Activated naive CD8-positive, alpha-beta T cell treated with anti-CD3 and anti-CD28 coated beads, Interleukin-2, amount 10 ng/mL, durations not matched to agents 7 days and 5 days (primary cell): ENCODE measurements at regions not wholly inside any gene's neighbourhood (a gene's known extent, or its start where the extent isn't known, plus 50 kb on each side); places are given as distances from the start of the nearest gene placed in this dataset.
"Not testable (repeated sequence)": the region's sequence is repeated elsewhere in the genome, so short reads cannot be mapped to it uniquely, and the experiment has no call there.

Source experiments
- ATAC-seq: fragments of 150-1000 bp; cut with Tn5 transposase; one replicate; pipeline ENCODE4 v1.10.0; 2021; ENCODE audit warnings: low read depth, moderate library complexity
- POLR2A ChIA-PET: fragments of 350-600 bp; sonication (Branson Sonifier 250); formaldehyde crosslinking; loops from one replicate; lab custom pipeline; 2021; ENCODE audit warnings: antibody characterized with exemption; lab: Charles Lee
- DNase-seq: peaks from one replicate; pipeline ENCODE4 v3.0.0; 2021
- H3K27ac Mint-ChIP-seq: one replicate; pipeline ENCODE4 v1.8.0; 2022; ENCODE audit warnings: mild to moderate bottlenecking, mixed read lengths
- H3K27me3 Mint-ChIP-seq: one replicate; pipeline ENCODE4 v1.8.0; 2022; ENCODE audit warnings: mild to moderate bottlenecking, moderate library complexity, mixed read lengths
- H3K36me3 Mint-ChIP-seq: one replicate; pipeline ENCODE4 v1.8.0; 2021; ENCODE audit warnings: mild to moderate bottlenecking, mixed read lengths
- H3K4me1 Mint-ChIP-seq: one replicate; pipeline ENCODE4 v1.8.0; 2021; ENCODE audit warnings: mixed read lengths
- H3K4me3 Mint-ChIP-seq: one replicate; pipeline ENCODE4 v1.8.0; 2022; ENCODE audit warnings: mild to moderate bottlenecking, moderate library complexity, mixed read lengths
- H3K9me3 Mint-ChIP-seq: one replicate; pipeline ENCODE4 v1.8.0; 2021; ENCODE audit warnings: mixed read lengths

- Mint-ChIP-seq H3K4me3 (no peak overlapping the region), H3K4me1 (no peaks in the 10 kb centered on the region), H3K27ac (no peak overlapping the region), H3K27me3 (peaks cover 5% of the 10 kb centered on the region), H3K36me3 (no peaks in the 10 kb centered on the region), H3K9me3 (no peaks in the 10 kb centered on the region)
- ATAC-seq (no peak), DNase-seq (no peak)
- POLR2A ChIA-PET: no interaction called here
Measured at GRCh38 chr7:131848033-131848432, 291.6 kb upstream of the PODXL start.

- Mint-ChIP-seq H3K4me3 (no peak overlapping the region), H3K36me3 (no peaks in the 10 kb centered on the region), H3K27ac (no peak overlapping the region), H3K9me3 (no peaks in the 10 kb centered on the region), H3K27me3 (peaks cover 5% of the 10 kb centered on the region), H3K4me1 (no peaks in the 10 kb centered on the region)
- ATAC-seq (no peak), DNase-seq (no peak)
- POLR2A ChIA-PET: no interaction called here
Measured at GRCh38 chr7:131845573-131846314, 289.3 kb upstream of the PODXL start.

GRCh38 chr7:131844369-131844768 is 287.9 kb upstream of the PODXL start:
- no peak overlapping the region for H3K27ac Mint-ChIP-seq
- peaks cover 14% of the 10 kb centered on the region for H3K27me3 Mint-ChIP-seq
- H3K36me3 Mint-ChIP-seq: no peaks in the 10 kb centered on the region
- DNase-seq: no peak
- POLR2A ChIA-PET: interaction anchor here (0.5 kb wide), 1 partner anchor 8 kb away, joined by 3 read pairs; no protein-coding TSS in a partner anchor
- no peaks in the 10 kb centered on the region for H3K4me1 Mint-ChIP-seq
- H3K4me3 Mint-ChIP-seq: no peak overlapping the region
- no peaks in the 10 kb centered on the region for H3K9me3 Mint-ChIP-seq
- ATAC-seq: no peak

GRCh38 chr7:131843898-131844331 is 287.5 kb upstream of the PODXL start:
- H3K36me3 Mint-ChIP-seq: no peaks in the 10 kb centered on the region
- no peaks in the 10 kb centered on the region for H3K4me1 Mint-ChIP-seq
- DNase-seq (no peak), ATAC-seq (no peak)
- no peak overlapping the region for H3K27ac Mint-ChIP-seq
- POLR2A ChIA-PET: interaction anchor here (0.5 kb wide), 1 partner anchor 8 kb away, joined by 3 read pairs; no protein-coding TSS in a partner anchor
- no peaks in the 10 kb centered on the region for H3K9me3 Mint-ChIP-seq
- peaks cover 15% of the 10 kb centered on the region for H3K27me3 Mint-ChIP-seq
- H3K4me3 Mint-ChIP-seq: no peak overlapping the region

- H3K27me3 Mint-ChIP-seq: peaks cover 12% of the 10 kb centered on the region
- ATAC-seq (no peak), DNase-seq (no peak)
- H3K4me3 Mint-ChIP-seq: no peak overlapping the region
- no peaks in the 10 kb centered on the region for H3K9me3 Mint-ChIP-seq
- no peaks in the 10 kb centered on the region for H3K4me1 Mint-ChIP-seq
- POLR2A ChIA-PET: no interaction called here
- no peaks in the 10 kb centered on the region for H3K36me3 Mint-ChIP-seq
- H3K27ac Mint-ChIP-seq: no peak overlapping the region
Measured at GRCh38 chr7:131839967-131840690, 283.7 kb upstream of the PODXL start.

GRCh38 chr7:131836733-131837132 is 280.3 kb upstream of the PODXL start:
- Mint-ChIP-seq H3K4me1 (no peaks in the 10 kb centered on the region), H3K4me3 (no peak overlapping the region), H3K9me3 (no peaks in the 10 kb centered on the region), H3K36me3 (no peaks in the 10 kb centered on the region), H3K27me3 (peaks cover 11% of the 10 kb centered on the region), H3K27ac (no peak overlapping the region)
- no peak for DNase-seq
- POLR2A ChIA-PET: no interaction called here
- ATAC-seq: no peak

GRCh38 chr7:131835141-131835540 is 278.7 kb upstream of the PODXL start:
- H3K36me3 Mint-ChIP-seq: no peaks in the 10 kb centered on the region
- POLR2A ChIA-PET: no interaction called here
- no peak overlapping the region for H3K4me3 Mint-ChIP-seq
- no peaks in the 10 kb centered on the region for H3K4me1 Mint-ChIP-seq
- DNase-seq (no peak), ATAC-seq (no peak)
- H3K27ac Mint-ChIP-seq: no peak overlapping the region
- peaks cover 10% of the 10 kb centered on the region for H3K27me3 Mint-ChIP-seq
- no peaks in the 10 kb centered on the region for H3K9me3 Mint-ChIP-seq

GRCh38 chr7:131830681-131831080 is 274.3 kb upstream of the PODXL start:
- no peak for ATAC-seq
- POLR2A ChIA-PET: no interaction called here
- no peak overlapping the region for H3K27ac Mint-ChIP-seq
- DNase-seq: no peak
- H3K27me3 Mint-ChIP-seq: peaks cover 3% of the 10 kb centered on the region
- H3K9me3 Mint-ChIP-seq: no peaks in the 10 kb centered on the region
- no peak overlapping the region for H3K4me3 Mint-ChIP-seq
- no peaks in the 10 kb centered on the region for H3K36me3 Mint-ChIP-seq
- no peaks in the 10 kb centered on the region for H3K4me1 Mint-ChIP-seq

- H3K4me1 Mint-ChIP-seq: no peaks in the 10 kb centered on the region
- no peak for ATAC-seq
- peaks cover 3% of the 10 kb centered on the region for H3K27me3 Mint-ChIP-seq
- no peaks in the 10 kb centered on the region for H3K36me3 Mint-ChIP-seq
- H3K4me3 Mint-ChIP-seq: no peak overlapping the region
- H3K27ac Mint-ChIP-seq: no peak overlapping the region
- no peak for DNase-seq
- no peaks in the 10 kb centered on the region for H3K9me3 Mint-ChIP-seq
- POLR2A ChIA-PET: no interaction called here
Measured at GRCh38 chr7:131829947-131830558, 273.6 kb upstream of the PODXL start.

- POLR2A ChIA-PET: no interaction called here
- H3K36me3 Mint-ChIP-seq: no peaks in the 10 kb centered on the region
- H3K4me1 Mint-ChIP-seq: no peaks in the 10 kb centered on the region
- peaks cover 3% of the 10 kb centered on the region for H3K27me3 Mint-ChIP-seq
- DNase-seq (no peak), ATAC-seq (no peak)
- no peaks in the 10 kb centered on the region for H3K9me3 Mint-ChIP-seq
- no peak overlapping the region for H3K27ac Mint-ChIP-seq
- H3K4me3 Mint-ChIP-seq: no peak overlapping the region
Measured at GRCh38 chr7:131827421-131827820, 271.0 kb upstream of the PODXL start.

- ATAC-seq (no peak), DNase-seq (no peak)
- Mint-ChIP-seq H3K4me3 (no peak overlapping the region), H3K9me3 (no peaks in the 10 kb centered on the region), H3K4me1 (no peaks in the 10 kb centered on the region), H3K27me3 (peaks cover 3% of the 10 kb centered on the region), H3K27ac (no peak overlapping the region), H3K36me3 (no peaks in the 10 kb centered on the region)
- POLR2A ChIA-PET: no interaction called here
Measured at GRCh38 chr7:131826960-131827359, 270.5 kb upstream of the PODXL start.

GRCh38 chr7:131823961-131824440 is 267.6 kb upstream of the PODXL start:
- H3K9me3 Mint-ChIP-seq, ATAC-seq, H3K27ac Mint-ChIP-seq, H3K4me3 Mint-ChIP-seq, DNase-seq, H3K27me3 Mint-ChIP-seq, H3K4me1 Mint-ChIP-seq, H3K36me3 Mint-ChIP-seq, POLR2A ChIA-PET: not testable (repeated sequence)

- H3K4me1 Mint-ChIP-seq: no peaks in the 10 kb centered on the region
- H3K9me3 Mint-ChIP-seq: no peaks in the 10 kb centered on the region
- no peak overlapping the region for H3K4me3 Mint-ChIP-seq
- H3K27ac Mint-ChIP-seq: no peak overlapping the region
- peaks cover 5% of the 10 kb centered on the region for H3K27me3 Mint-ChIP-seq
- DNase-seq: no peak
- H3K36me3 Mint-ChIP-seq: no peaks in the 10 kb centered on the region
- POLR2A ChIA-PET: no interaction called here
- ATAC-seq: no peak
Measured at GRCh38 chr7:131819891-131820290, 263.5 kb upstream of the PODXL start.
